Pancreas (tissue), 10 donors: ENCODE measurements at regions not wholly inside any gene's neighbourhood (a gene's known extent, or its start where the extent isn't known, plus 50 kb on each side); places are given as distances from the start of the nearest gene placed in this dataset.

Experiments used
- ATAC-seq, 4 donors: fragments of 200-7000 bp; cut with Tn5 transposase; one replicate each; pipeline versions ENCODE4 v1.8.0 to v1.9.1; 2020; ENCODE audit warnings: mild to moderate bottlenecking in 4 of 4, moderate library complexity in 4 of 4
- DNase-seq, 6 donors: peaks; one replicate each; pipeline ENCODE4 v3.0.0-alpha.2; 2020
- FAIRE-seq: peaks from 2 replicates; lab custom pipeline; 2012; peaks lifted over from hg19 to GRCh38; lab: Jason Lieb, UNC
- H3K27ac ChIP-seq, 4 donors: fragments of 200-600 bp; sonication (generic); 1 replicate in 3 of 4; 2 replicates in 1 of 4; pipeline versions ENCODE4 v1.5.0 to v1.8.0; 2020
- H3K27me3 ChIP-seq, 4 donors: fragments of 200-600 bp; one replicate each; pipeline ENCODE4 v1.8.0; 2021
- H3K36me3 ChIP-seq, 3 donors: fragments of 200-600 bp; sonication (generic) in 1 of 3; one replicate each; pipeline versions ENCODE4 v1.5.0 to v1.8.0; 2020 to 2021
- H3K4me1 ChIP-seq, 3 donors: fragments of 200-600 bp; one replicate each; pipeline ENCODE4 v1.8.0; 2021
- H3K4me3 ChIP-seq, 4 donors: fragments of 200-600 bp; sonication (generic) in 2 of 4; one replicate each; pipeline versions ENCODE4 v1.5.0 to v1.8.0; 2020 to 2021
- H3K9me3 ChIP-seq, 4 donors: fragments of 200-600 bp; one replicate each; pipeline ENCODE4 v1.8.0; 2021
- WGBS, 2 donors: extraction: QIAGEN DNeasy Blood & Tissue Kit; methylation state at CpG; one replicate each; pipeline ENCODE4 v1.1.7; 2013; 5-methylcytosine and 5-hydroxymethylcytosine counted together
- intact Hi-C, 3 donors: fragments of 100-400 bp; cut with DNase I; formaldehyde crosslinking; loops; one replicate each; pipeline versions ENCODE4 v1.11.1 to v1.14.2; 2022
- TF ChIP-seq, protein P1 (sequence below), 4 donors: fragments of 200-600 bp; sonication (generic) in 3 of 4; IDR thresholded peaks; one replicate each; pipeline versions ENCODE4 v1.5.0 to v1.8.0; 2021; ENCODE audit warnings: antibody characterized with exemption in 4 of 4
- donor health status: healthy with polysubstance abuse.
- donor health status: DM: no; HTN: no; CAD: no; lungs with moderate emphysema.
- donor health status: DM: no; HTN: no; CAD: no.
- donor health status: control.
- donor health status: control.
- donor health status: Bipolar disorder and iron deficiency.
- donor health status: DM: yes; HTN: yes; CAD: no.
- donor health status: DM: no; HTN: no; CAD: no.
- donor health status: DM: no; HTN: no; CAD: no.
- donor health status: DM: yes; HTN: yes; CAD: no.

- WGBS, 2 donors = 22 to 39% methylated on average over 3 of the region's 3 CpGs
- H3K36me3 ChIP-seq = no peaks in the 10 kb centered on the region
- H3K9me3 ChIP-seq = no peaks in the 10 kb centered on the region
- ATAC-seq (no peak), FAIRE-seq (no peak), DNase-seq (no peak)
- H3K27ac ChIP-seq = no peak overlapping the region
- no peaks in the 10 kb centered on the region for H3K27me3 ChIP-seq
- intact Hi-C loops = no loop called here
- TF ChIP-seq, protein P1, sequence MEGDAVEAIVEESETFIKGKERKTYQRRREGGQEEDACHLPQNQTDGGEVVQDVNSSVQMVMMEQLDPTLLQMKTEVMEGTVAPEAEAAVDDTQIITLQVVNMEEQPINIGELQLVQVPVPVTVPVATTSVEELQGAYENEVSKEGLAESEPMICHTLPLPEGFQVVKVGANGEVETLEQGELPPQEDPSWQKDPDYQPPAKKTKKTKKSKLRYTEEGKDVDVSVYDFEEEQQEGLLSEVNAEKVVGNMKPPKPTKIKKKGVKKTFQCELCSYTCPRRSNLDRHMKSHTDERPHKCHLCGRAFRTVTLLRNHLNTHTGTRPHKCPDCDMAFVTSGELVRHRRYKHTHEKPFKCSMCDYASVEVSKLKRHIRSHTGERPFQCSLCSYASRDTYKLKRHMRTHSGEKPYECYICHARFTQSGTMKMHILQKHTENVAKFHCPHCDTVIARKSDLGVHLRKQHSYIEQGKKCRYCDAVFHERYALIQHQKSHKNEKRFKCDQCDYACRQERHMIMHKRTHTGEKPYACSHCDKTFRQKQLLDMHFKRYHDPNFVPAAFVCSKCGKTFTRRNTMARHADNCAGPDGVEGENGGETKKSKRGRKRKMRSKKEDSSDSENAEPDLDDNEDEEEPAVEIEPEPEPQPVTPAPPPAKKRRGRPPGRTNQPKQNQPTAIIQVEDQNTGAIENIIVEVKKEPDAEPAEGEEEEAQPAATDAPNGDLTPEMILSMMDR (IDR thresholded peaks at IDR 0.05) = no peak
- H3K4me1 ChIP-seq = no peaks in the 10 kb centered on the region
- no peak overlapping the region for H3K4me3 ChIP-seq
These were observed 94.9 kb upstream of the TECRL start for GRCh38 chr4:64503945-64504675.

DNA sequence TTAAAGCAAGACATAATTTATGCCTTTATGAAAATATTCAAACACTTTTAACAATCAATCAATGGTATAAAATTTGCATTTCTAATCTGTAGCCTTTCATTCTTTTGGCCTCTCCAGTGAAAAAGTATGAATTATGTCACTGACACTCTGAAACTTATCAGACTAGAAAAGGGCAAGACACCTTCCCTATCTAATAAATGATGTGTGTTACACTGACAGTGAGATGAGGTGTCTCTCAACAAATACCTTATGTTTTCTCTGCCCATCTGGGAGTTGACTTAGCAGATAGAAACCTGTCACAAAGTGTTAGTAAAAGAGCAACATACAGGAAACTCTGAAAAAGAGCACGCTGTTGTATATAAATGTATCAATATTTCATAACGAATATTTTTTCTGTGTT is 94.2 kb upstream of the TECRL start:
- TF ChIP-seq, protein P1 (IDR thresholded peaks at IDR 0.05) = no peak
- no peaks in the 10 kb centered on the region for H3K4me1 ChIP-seq
- H3K27me3 ChIP-seq = no peaks in the 10 kb centered on the region
- H3K27ac ChIP-seq = no peak overlapping the region
- whole genome bisulfite sequencing, 2 donors = 51 to 62% methylated on average over 2 of the region's 2 CpGs
- ATAC-seq = no peak
- no peak for DNase-seq
- intact Hi-C loops = no loop called here
- H3K36me3 ChIP-seq = no peaks in the 10 kb centered on the region
- no peak for FAIRE-seq
- H3K4me3 ChIP-seq = no peak overlapping the region
- H3K9me3 ChIP-seq = no peaks in the 10 kb centered on the region

DNA sequence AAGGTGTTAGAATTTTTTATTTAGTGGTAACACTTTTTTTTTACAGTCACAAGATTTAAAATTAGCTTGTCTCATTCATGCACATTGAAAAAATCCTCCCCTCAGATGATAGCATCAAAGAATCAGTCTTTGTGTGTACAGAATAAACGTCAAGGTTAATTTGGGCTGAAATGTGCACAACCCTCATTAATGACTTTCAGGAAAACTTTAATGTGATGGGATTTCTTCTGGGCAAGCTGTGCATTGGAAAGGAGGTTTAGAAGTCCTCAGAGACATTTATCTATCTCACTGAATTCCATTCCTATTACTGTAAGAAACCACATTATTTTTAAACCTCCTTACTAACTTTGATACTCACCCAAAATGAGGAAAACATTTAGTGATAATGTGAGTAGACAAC is 88.2 kb upstream of the TECRL start:
- FAIRE-seq = no peak
- TF ChIP-seq, protein P1 (IDR thresholded peaks at IDR 0.05) = no peak
- no peak overlapping the region for H3K27ac ChIP-seq

GRCh38 chr4:64495946-64496345 is 86.7 kb upstream of the TECRL start:
- Histone ChIP-seq H3K36me3 (no peaks in the 10 kb centered on the region), H3K27me3 (no peaks in the 10 kb centered on the region), H3K4me1 (no peaks in the 10 kb centered on the region), H3K27ac (no peak overlapping the region), H3K9me3 (no peaks in the 10 kb centered on the region), H3K4me3 (no peak overlapping the region)
- DNase-seq = no peak
- 58 to 87% methylated on average over 1 of the region's 1 CpG for WGBS, 2 donors
- FAIRE-seq = no peak
- TF ChIP-seq, protein P1 (IDR thresholded peaks at IDR 0.05) = no peak
- ATAC-seq = no peak
- intact Hi-C loops = no loop called here

More for the DNA sequence above, 88.2 kb upstream of the TECRL start:
- Histone ChIP-seq H3K4me3 (no peak overlapping the region), H3K4me1 (no peaks in the 10 kb centered on the region), H3K36me3 (no peaks in the 10 kb centered on the region), H3K27me3 (no peaks in the 10 kb centered on the region), H3K9me3 (no peaks in the 10 kb centered on the region)
- intact Hi-C loops = no loop called here
- DNase-seq (no peak), ATAC-seq (no peak)
- 0 to 7% methylated on average over 1 of the region's 1 CpG for WGBS, 2 donors

DNA sequence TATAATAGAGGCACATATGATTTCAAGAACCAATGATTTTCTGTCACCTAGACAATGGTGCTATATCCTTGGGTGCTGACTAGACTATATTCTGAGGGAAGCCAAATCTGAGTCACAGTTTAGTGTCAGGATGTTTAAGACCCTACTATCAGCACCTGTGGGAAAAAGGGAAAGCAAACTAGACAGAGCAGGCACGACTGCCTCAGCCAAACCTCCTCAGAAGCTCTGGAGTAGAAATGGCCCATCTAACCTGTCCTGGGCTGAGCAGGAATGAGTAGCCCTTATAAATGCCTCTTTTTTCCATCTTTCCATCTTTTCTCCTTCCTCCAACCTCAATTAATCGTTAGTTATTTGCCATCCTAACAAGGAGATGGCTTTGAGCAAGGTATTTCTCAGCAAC is 80.4 kb upstream of the TECRL start:
- Histone ChIP-seq H3K4me3 (no peak overlapping the region), H3K36me3 (no peaks in the 10 kb centered on the region), H3K27ac (no peak overlapping the region), H3K4me1 (no peaks in the 10 kb centered on the region), H3K9me3 (no peaks in the 10 kb centered on the region), H3K27me3 (no peaks in the 10 kb centered on the region)
- ATAC-seq = no peak
- no peak for DNase-seq
- 37 to 40% methylated on average over 2 of the region's 2 CpGs for WGBS, 2 donors
- FAIRE-seq = no peak
- TF ChIP-seq, protein P1 (IDR thresholded peaks at IDR 0.05) = no peak
- intact Hi-C loops = no loop called here
